GM13976 (cell line): ENCODE measurements at regions not wholly inside any gene's neighbourhood (a gene's known extent, or its start where the extent isn't known, plus 50 kb on each side); places are given as distances from the start of the nearest gene placed in this dataset.

ENCODE experiments used
- DNase-seq: peaks from one replicate; pipeline ENCODE4 v3.0.0; 2012; ENCODE audit warnings: low spot score
- in situ Hi-C: fragments of 300-500 bp; cut with MboI; formaldehyde crosslinking; loops from one replicate; pipeline ENCODE4 v1.12.0; 2022; ENCODE audit warnings: low sequenced_read_pairs, mixed read lengths, inconsistent platforms; ENCODE audit not compliant: unreplicated experiment
- TF ChIP-seq, protein P1 (sequence below): IDR thresholded peaks from 2 replicates; pipeline ENCODE4 v1.5.1; 2012; ENCODE audit warnings: borderline replicate concordance, mild to moderate bottlenecking; ENCODE audit not compliant: insufficient read depth; ENCODE audit errors: extremely low read depth, missing control alignments, control extremely low read depth

- in situ Hi-C loops = no loop called here
- DNase-seq = no peak
- TF ChIP-seq, protein P1, sequence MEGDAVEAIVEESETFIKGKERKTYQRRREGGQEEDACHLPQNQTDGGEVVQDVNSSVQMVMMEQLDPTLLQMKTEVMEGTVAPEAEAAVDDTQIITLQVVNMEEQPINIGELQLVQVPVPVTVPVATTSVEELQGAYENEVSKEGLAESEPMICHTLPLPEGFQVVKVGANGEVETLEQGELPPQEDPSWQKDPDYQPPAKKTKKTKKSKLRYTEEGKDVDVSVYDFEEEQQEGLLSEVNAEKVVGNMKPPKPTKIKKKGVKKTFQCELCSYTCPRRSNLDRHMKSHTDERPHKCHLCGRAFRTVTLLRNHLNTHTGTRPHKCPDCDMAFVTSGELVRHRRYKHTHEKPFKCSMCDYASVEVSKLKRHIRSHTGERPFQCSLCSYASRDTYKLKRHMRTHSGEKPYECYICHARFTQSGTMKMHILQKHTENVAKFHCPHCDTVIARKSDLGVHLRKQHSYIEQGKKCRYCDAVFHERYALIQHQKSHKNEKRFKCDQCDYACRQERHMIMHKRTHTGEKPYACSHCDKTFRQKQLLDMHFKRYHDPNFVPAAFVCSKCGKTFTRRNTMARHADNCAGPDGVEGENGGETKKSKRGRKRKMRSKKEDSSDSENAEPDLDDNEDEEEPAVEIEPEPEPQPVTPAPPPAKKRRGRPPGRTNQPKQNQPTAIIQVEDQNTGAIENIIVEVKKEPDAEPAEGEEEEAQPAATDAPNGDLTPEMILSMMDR = no peak
Measured at GRCh38 chr4:137994853-137995252, 247.3 kb downstream of the SLC7A11 start.

DNA sequence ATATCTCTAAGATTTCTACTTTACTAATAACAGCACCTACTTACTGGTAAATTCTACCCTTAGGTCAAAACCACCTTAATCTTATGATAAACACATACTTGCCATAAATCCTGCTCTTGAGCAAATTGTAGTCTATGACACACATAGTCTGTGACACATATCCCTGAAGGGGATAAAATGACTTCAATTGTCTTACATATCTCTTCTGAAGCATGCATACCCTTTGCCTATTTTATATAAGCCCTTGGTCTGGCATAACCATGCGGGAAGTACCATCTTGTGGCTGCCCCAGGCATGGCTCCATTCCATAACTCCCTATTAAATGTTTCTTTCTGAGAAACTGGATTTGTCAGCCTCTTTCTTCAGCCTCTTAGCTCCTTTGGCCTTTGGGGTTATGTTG is 248.9 kb downstream of the SLC7A11 start:
- DNase-seq = no peak
- in situ Hi-C loops = no loop called here
- TF ChIP-seq, protein P1 = no peak

DNA sequence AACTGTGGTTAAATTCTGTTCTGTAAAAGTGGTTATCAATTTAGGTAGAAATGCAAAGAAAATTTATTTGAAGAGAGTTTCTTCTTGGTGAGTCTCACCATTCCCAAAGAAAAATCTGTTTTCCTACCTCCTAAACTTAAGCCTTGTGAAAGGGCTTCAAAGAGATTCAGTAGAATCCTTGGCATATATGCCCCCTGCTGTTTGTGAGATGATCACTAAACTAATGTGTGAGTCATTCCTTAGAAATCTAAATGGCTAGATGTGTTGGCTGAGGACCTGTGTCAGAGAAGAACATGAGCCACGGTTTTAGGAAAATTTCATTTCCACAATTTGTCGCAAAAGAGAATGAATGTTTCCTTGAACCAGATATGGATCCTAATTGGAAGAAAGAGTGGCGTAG is 260.9 kb downstream of the SLC7A11 start:
- DNase-seq = no peak
- in situ Hi-C loops = no loop called here
- TF ChIP-seq, protein P1 = no peak

DNA sequence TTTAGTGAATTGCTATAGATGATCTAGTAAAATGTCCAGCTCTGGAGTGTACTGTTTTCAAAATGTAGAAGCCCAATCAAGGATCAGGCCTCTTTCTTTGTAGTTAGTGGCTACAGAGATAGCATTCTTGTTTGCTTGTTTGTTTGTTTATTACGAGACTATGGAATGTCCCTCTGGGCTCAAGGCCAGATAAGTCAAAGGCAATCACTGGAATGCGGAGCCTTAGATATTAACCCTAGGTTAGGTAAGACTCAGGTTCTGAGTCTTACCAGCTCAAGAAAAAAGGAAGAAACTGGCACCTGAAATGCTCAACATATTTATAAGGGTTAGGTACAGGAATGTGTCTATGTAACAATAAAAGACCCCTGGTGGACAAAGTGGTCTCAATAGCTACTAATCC is 261.5 kb downstream of the SLC7A11 start:
- no peak for DNase-seq
- in situ Hi-C loops = no loop called here
- TF ChIP-seq, protein P1 = no peak

- TF ChIP-seq, protein P1 = no peak
- in situ Hi-C loops = no loop called here
- no peak for DNase-seq
Measured at GRCh38 chr4:137979938-137980337, 262.2 kb downstream of the SLC7A11 start.

DNA sequence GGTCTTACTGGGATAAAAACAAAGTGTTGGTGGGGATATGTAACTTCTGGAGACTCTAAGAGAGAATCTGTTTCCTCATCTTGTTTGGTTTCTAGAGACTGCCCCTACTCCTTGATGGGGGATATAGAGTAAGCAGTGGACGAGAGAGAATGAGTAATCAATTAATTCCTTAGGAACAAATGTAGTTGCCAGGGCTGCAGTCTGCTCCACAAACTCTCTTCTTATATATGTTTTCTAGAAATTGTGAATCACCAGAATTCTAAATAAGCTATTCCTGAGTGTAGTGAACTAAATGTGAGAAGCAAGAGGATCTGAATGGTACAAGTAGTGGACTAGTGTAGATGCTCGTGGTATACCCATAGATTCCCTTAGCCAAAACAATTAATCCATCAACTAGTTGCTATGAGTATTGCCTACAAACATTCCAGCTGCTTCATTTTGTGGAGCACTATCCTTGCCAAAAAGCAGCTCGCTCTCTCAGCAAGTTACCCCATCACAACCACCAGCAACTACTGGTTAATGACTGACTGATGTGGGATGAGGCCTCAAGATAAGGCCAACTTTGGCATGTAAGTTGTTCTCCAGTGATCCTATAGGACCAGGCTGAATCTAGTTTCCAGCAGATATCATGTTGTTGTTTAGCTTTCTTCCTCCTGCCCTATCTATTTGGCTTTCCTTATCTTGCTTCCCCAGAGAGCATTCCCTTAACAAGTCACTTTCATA is 273.0 kb downstream of the SLC7A11 start:
- TF ChIP-seq, protein P1 = no peak
- in situ Hi-C loops = no loop called here
- no peak for DNase-seq
